GM12878 (cell line): ENCODE measurements at regions not wholly inside any gene's neighbourhood (a gene's known extent, or its start where the extent isn't known, plus 50 kb on each side); places are given as distances from the start of the nearest gene placed in this dataset.

Experiments used
- ATAC-seq: fragments of 200-7000 bp; cut with Tn5 transposase; 3 replicates; pipeline ENCODE4 v1.9.1; 2020; ENCODE audit warnings: mild to moderate bottlenecking, moderate library complexity
- BruUV-seq: library from RNA; stranded (reverse); fragments of 400-500 nt; replicated peaks from 2 replicates; lab custom pipeline; 2021; lab: Mats Ljungman, UMichigan
- CTCF ChIA-PET: fragments of 300-600 bp; sonication (Branson Sonifier 250); formaldehyde crosslinking; extraction: SDS; loops from one replicate; lab custom pipeline; 2021; ENCODE audit warnings: inconsistent platforms; lab: Yijun Ruan, JAX
- POLR2A ChIA-PET: fragments of 350-600 bp; formaldehyde crosslinking; extraction: SDS; loops from one replicate; lab custom pipeline; 2021; ENCODE audit warnings: inconsistent platforms; lab: Charles Lee
- RAD21 ChIA-PET: fragments of 300-600 bp; sonication (Branson Sonifier 250); formaldehyde crosslinking; loops from one replicate; lab custom pipeline; 2023; ENCODE audit warnings: antibody characterized with exemption; ENCODE audit not compliant: unreplicated experiment; lab: Charles Lee
- SMC1A ChIA-PET: fragments of 300-600 bp; sonication (Branson Sonifier 250); formaldehyde crosslinking; loops from one replicate; lab custom pipeline; 2023; ENCODE audit not compliant: unreplicated experiment, uncharacterized antibody; lab: Charles Lee
- DNase-seq: peaks from one replicate; pipeline ENCODE4 v3.0.0-alpha.2; 2011; ENCODE audit warnings: low read depth, low spot score
- FAIRE-seq: peaks from 3 replicates; lab custom pipeline; 2011; peaks lifted over from hg19 to GRCh38; lab: Jason Lieb, UNC
- H2AFZ ChIP-seq: 2 replicates; pipeline ENCODE4 v1.6.0; 2011; ENCODE audit warnings: low read depth, low read length, control low read depth; ENCODE audit not compliant: control insufficient read depth
- H3K27ac ChIP-seq: 2 replicates; pipeline ENCODE4 v1.5.1; 2011; ENCODE audit warnings: control low read depth; ENCODE audit not compliant: control insufficient read depth, insufficient read depth
- H3K27me3 ChIP-seq, 2 experiments: replicated peaks in 1 of 2; 2 replicates each; pipeline versions ENCODE4 v1.6.0 to v1.6.1; 2011; ENCODE audit warnings: low read length in 1 of 2; ENCODE audit not compliant: control insufficient read depth in 2 of 2, insufficient read depth in 2 of 2
- H3K36me3 ChIP-seq, 2 experiments: 2 replicates each; pipeline ENCODE4 v1.5.1; 2011; ENCODE audit warnings: low read length in 1 of 2; ENCODE audit not compliant: control insufficient read depth in 2 of 2, insufficient read depth in 2 of 2
- H3K4me1 ChIP-seq: 2 replicates; pipeline ENCODE4 v1.6.1; 2011; ENCODE audit warnings: mild to moderate bottlenecking, low read length, moderate library complexity, mixed read lengths; ENCODE audit not compliant: control insufficient read depth, insufficient read depth
- H3K4me2 ChIP-seq: 2 replicates; pipeline ENCODE4 v1.6.0; 2011; ENCODE audit warnings: control low read depth; ENCODE audit not compliant: control insufficient read depth, insufficient read depth
- H3K4me3 ChIP-seq: fragments of 200-600 bp; sonication (generic); 2 replicates; pipeline ENCODE4 v1.5.1; 2016
- H3K79me2 ChIP-seq: 2 replicates; pipeline ENCODE4 v1.6.0; 2011; ENCODE audit warnings: low read length; ENCODE audit not compliant: control insufficient read depth, insufficient read depth
- H3K9ac ChIP-seq: 2 replicates; pipeline ENCODE4 v1.8.0; 2011; ENCODE audit warnings: low read length, control low read depth, mixed read lengths; ENCODE audit not compliant: control insufficient read depth, insufficient read depth
- H3K9me3 ChIP-seq: replicated peaks from 3 replicates; pipeline ENCODE4 v1.5.1; 2011; ENCODE audit warnings: mild to moderate bottlenecking, low read length; ENCODE audit not compliant: control insufficient read depth, insufficient read depth
- H4K20me1 ChIP-seq: 2 replicates; pipeline ENCODE4 v1.6.0; 2011; ENCODE audit not compliant: control insufficient read depth, insufficient read depth
- BCL11A ChIP-seq: IDR thresholded peaks from 2 replicates; pipeline ENCODE4 v1.6.1; 2011; ENCODE audit warnings: low read depth, low read length
- EED ChIP-seq: sonication (generic); IDR thresholded peaks from 2 replicates; pipeline ENCODE4 v1.6.1; 2016; ENCODE audit warnings: antibody characterized with exemption, low read depth
- ESRRA ChIP-seq: IDR thresholded peaks from 2 replicates; pipeline ENCODE4 v1.6.1; 2012; ENCODE audit warnings: mild to moderate bottlenecking, low read length, improper control_type of control experiment
- MTA2 ChIP-seq: fragments of 450-650 bp; IDR thresholded peaks from 2 replicates; pipeline ENCODE4 v1.6.1; 2016; ENCODE audit warnings: low read depth, mild to moderate bottlenecking, moderate library complexity
- MYC ChIP-seq: IDR thresholded peaks from 2 replicates; pipeline ENCODE4 v1.6.1; 2011; ENCODE audit warnings: mild to moderate bottlenecking, low read length, moderate library complexity, inconsistent platforms; ENCODE audit not compliant: insufficient read depth, insufficient replicate concordance, insufficient read length, severe bottlenecking
- NFYA ChIP-seq: IDR thresholded peaks from 2 replicates; pipeline ENCODE4 v1.6.1; 2011; ENCODE audit warnings: low read depth, mild to moderate bottlenecking, low read length, improper control_type of control experiment, borderline replicate concordance
- SMAD1 ChIP-seq: fragments of 450-650 bp; IDR thresholded peaks from 2 replicates; pipeline ENCODE4 v1.6.1; 2018; ENCODE audit warnings: mild to moderate bottlenecking, low read depth; ENCODE audit not compliant: partially characterized antibody
- TCF12 ChIP-seq: IDR thresholded peaks from 2 replicates; pipeline ENCODE4 v1.6.1; 2011; ENCODE audit warnings: low read depth, mild to moderate bottlenecking, low read length
- ZSCAN29 ChIP-seq: fragments of 450-650 bp; IDR thresholded peaks from 2 replicates; pipeline ENCODE4 v1.6.1; 2017; ENCODE audit warnings: mild to moderate bottlenecking, moderate library complexity
- WGBS: methylation state at CpG from one replicate; pipeline ENCODE4 v1.1.6; 2016; ENCODE audit warnings: low lambda C conversion rate; ENCODE audit not compliant: insufficient replicate concordance, insufficient coverage; ENCODE audit errors: missing lambda C conversion rate; 5-methylcytosine and 5-hydroxymethylcytosine counted together
- in situ Hi-C: fragments of 300-500 bp; cut with MboI; formaldehyde crosslinking; loops from 9 replicates; pipeline ENCODE4 v1.14.3; 2018; ENCODE audit warnings: mixed read lengths
- intact Hi-C: fragments of 100-400 bp; cut with micrococcal nuclease; formaldehyde crosslinking; loops from one replicate; pipeline ENCODE4 v1.14.2; 2022; ENCODE audit not compliant: unreplicated experiment
- TF ChIP-seq, protein P1 (sequence below): IDR thresholded peaks from 2 replicates; pipeline ENCODE4 v1.6.1; 2012; ENCODE audit warnings: mild to moderate bottlenecking, low read depth, low read length

DNA sequence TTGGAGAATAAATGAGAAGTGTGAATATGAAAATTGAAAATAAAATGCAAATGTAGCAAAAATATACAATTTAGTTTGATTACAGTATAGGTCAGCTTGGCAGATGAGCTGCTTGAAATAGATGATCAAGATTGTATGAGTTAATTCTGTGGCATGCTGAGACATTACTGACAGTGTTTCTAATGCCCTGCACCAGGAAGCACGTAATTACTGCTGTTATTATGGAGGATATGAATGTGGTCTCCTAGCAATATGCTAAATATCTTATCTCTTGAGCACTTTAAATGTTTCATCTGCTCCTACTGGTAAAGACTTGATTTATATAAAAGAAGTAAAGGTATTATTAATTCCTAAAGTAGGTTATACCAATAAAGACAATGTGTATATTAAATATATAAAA, 1015.5 kb downstream of the PLOD2 start:
- ATAC-seq (no peak), DNase-seq (no peak), FAIRE-seq (no peak)
- Histone ChIP-seq H3K4me1 (no peaks in the 10 kb centered on the region), H2AFZ (no peak overlapping the region), H3K9ac (no peak overlapping the region), H3K4me2 (no peak overlapping the region), H3K4me3 (no peak overlapping the region), H3K79me2 (no peaks in the 10 kb centered on the region), H3K27ac (no peak overlapping the region), H3K36me3 (no peaks in the 10 kb centered on the region), H3K9me3 (no peaks in the 10 kb centered on the region), H4K20me1 (no peaks in the 10 kb centered on the region), H3K27me3 (no peaks in the 10 kb centered on the region)
- POLR2A ChIA-PET, result no interaction called here
- CTCF ChIA-PET, result no interaction called here
- in situ Hi-C loops, result no loop called here
- intact Hi-C loops, result no loop called here
- no TSS peak for BruUV-seq
- TF ChIP-seq ESRRA (no peak), MYC (no peak), SMAD1 (no peak), ZSCAN29 (no peak), MTA2 (no peak), EED (no peak), BCL11A (no peak), NFYA (no peak), TCF12 (no peak)
- TF ChIP-seq, protein P1, sequence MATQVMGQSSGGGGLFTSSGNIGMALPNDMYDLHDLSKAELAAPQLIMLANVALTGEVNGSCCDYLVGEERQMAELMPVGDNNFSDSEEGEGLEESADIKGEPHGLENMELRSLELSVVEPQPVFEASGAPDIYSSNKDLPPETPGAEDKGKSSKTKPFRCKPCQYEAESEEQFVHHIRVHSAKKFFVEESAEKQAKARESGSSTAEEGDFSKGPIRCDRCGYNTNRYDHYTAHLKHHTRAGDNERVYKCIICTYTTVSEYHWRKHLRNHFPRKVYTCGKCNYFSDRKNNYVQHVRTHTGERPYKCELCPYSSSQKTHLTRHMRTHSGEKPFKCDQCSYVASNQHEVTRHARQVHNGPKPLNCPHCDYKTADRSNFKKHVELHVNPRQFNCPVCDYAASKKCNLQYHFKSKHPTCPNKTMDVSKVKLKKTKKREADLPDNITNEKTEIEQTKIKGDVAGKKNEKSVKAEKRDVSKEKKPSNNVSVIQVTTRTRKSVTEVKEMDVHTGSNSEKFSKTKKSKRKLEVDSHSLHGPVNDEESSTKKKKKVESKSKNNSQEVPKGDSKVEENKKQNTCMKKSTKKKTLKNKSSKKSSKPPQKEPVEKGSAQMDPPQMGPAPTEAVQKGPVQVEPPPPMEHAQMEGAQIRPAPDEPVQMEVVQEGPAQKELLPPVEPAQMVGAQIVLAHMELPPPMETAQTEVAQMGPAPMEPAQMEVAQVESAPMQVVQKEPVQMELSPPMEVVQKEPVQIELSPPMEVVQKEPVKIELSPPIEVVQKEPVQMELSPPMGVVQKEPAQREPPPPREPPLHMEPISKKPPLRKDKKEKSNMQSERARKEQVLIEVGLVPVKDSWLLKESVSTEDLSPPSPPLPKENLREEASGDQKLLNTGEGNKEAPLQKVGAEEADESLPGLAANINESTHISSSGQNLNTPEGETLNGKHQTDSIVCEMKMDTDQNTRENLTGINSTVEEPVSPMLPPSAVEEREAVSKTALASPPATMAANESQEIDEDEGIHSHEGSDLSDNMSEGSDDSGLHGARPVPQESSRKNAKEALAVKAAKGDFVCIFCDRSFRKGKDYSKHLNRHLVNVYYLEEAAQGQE, result no peak
- SMC1A ChIA-PET, result no interaction called here
- WGBS, result 0% methylated on average over 1 of the region's 1 CpG
- RAD21 ChIA-PET, result no interaction called here
